ENCODE measurements at regions not wholly inside any gene's neighbourhood (a gene's known extent, or its start where the extent isn't known, plus 50 kb on each side); places are given as distances from the start of the nearest gene placed in this dataset.

GRCh38 chr10:130741901-130742855, 569.3 kb downstream of the TCERG1L start:
- no peaks in the 10 kb centered on the region for H3K27me3 Mint-ChIP-seq (ENCODE audit: low read depth)
- no peaks in the 10 kb centered on the region for H3K9me3 Mint-ChIP-seq
- no peak overlapping the region for H3K27ac Mint-ChIP-seq
- DNase-seq (ENCODE audit: low spot score), result no peak
- intact Hi-C loops (cut with micrococcal nuclease), result no loop called here
- no peaks in the 10 kb centered on the region for H3K4me1 Mint-ChIP-seq (ENCODE audit: low read depth)
- no peak overlapping the region for H3K4me3 Mint-ChIP-seq (ENCODE audit: low read depth)
- H3K36me3 Mint-ChIP-seq (ENCODE audit: low read depth), result no peaks in the 10 kb centered on the region

GRCh38 chr10:130742941-130743675, 568.4 kb downstream of the TCERG1L start:
- DNase-seq (ENCODE audit: low spot score), result no peak
- H3K9me3 Mint-ChIP-seq, result no peaks in the 10 kb centered on the region
- H3K27me3 Mint-ChIP-seq (ENCODE audit: low read depth), result no peaks in the 10 kb centered on the region
- no peaks in the 10 kb centered on the region for H3K4me1 Mint-ChIP-seq (ENCODE audit: low read depth)
- intact Hi-C loops (cut with micrococcal nuclease), result no loop called here
- no peak overlapping the region for H3K27ac Mint-ChIP-seq
- H3K4me3 Mint-ChIP-seq (ENCODE audit: low read depth), result no peak overlapping the region
- H3K36me3 Mint-ChIP-seq (ENCODE audit: low read depth), result no peaks in the 10 kb centered on the region

- no peak overlapping the region for H3K4me3 Mint-ChIP-seq (ENCODE audit: low read depth)
- intact Hi-C loops (cut with micrococcal nuclease), result no loop called here
- no peaks in the 10 kb centered on the region for H3K27me3 Mint-ChIP-seq (ENCODE audit: low read depth)
- no peaks in the 10 kb centered on the region for H3K4me1 Mint-ChIP-seq (ENCODE audit: low read depth)
- H3K27ac Mint-ChIP-seq, result no peak overlapping the region
- H3K9me3 Mint-ChIP-seq, result no peaks in the 10 kb centered on the region
- no peak for DNase-seq (ENCODE audit: low spot score)
- H3K36me3 Mint-ChIP-seq (ENCODE audit: low read depth), result no peaks in the 10 kb centered on the region
Measured at GRCh38 chr10:130743751-130744271, 567.7 kb downstream of the TCERG1L start.

- H3K4me3 Mint-ChIP-seq (ENCODE audit: low read depth), result no peak overlapping the region
- no peaks in the 10 kb centered on the region for H3K36me3 Mint-ChIP-seq (ENCODE audit: low read depth)
- no peak for DNase-seq (ENCODE audit: low spot score)
- H3K27ac Mint-ChIP-seq, result no peak overlapping the region
- H3K4me1 Mint-ChIP-seq (ENCODE audit: low read depth), result no peaks in the 10 kb centered on the region
- intact Hi-C loops (cut with micrococcal nuclease), result no loop called here
- H3K9me3 Mint-ChIP-seq, result no peaks in the 10 kb centered on the region
- H3K27me3 Mint-ChIP-seq (ENCODE audit: low read depth), result no peaks in the 10 kb centered on the region
Measured at GRCh38 chr10:130744631-130745030, 566.9 kb downstream of the TCERG1L start.

GRCh38 chr10:130745251-130745650, 566.3 kb downstream of the TCERG1L start:
- no peaks in the 10 kb centered on the region for H3K36me3 Mint-ChIP-seq (ENCODE audit: low read depth)
- DNase-seq (ENCODE audit: low spot score), result no peak
- H3K27ac Mint-ChIP-seq, result no peak overlapping the region
- intact Hi-C loops (cut with micrococcal nuclease), result no loop called here
- no peak overlapping the region for H3K4me3 Mint-ChIP-seq (ENCODE audit: low read depth)
- H3K4me1 Mint-ChIP-seq (ENCODE audit: low read depth), result no peaks in the 10 kb centered on the region
- H3K9me3 Mint-ChIP-seq, result no peaks in the 10 kb centered on the region
- H3K27me3 Mint-ChIP-seq (ENCODE audit: low read depth), result no peaks in the 10 kb centered on the region

GRCh38 chr10:130745821-130746220, 565.7 kb downstream of the TCERG1L start:
- Mint-ChIP-seq H3K4me3 (ENCODE audit: low read depth) (no peak overlapping the region), H3K4me1 (ENCODE audit: low read depth) (no peaks in the 10 kb centered on the region), H3K27ac (no peak overlapping the region), H3K9me3 (no peaks in the 10 kb centered on the region), H3K27me3 (ENCODE audit: low read depth) (no peaks in the 10 kb centered on the region), H3K36me3 (ENCODE audit: low read depth) (no peaks in the 10 kb centered on the region)
- no peak for DNase-seq (ENCODE audit: low spot score)
- intact Hi-C loops (cut with micrococcal nuclease), result no loop called here

GRCh38 chr10:130746311-130746710, 565.2 kb downstream of the TCERG1L start:
- intact Hi-C loops (cut with micrococcal nuclease), result no loop called here
- DNase-seq (ENCODE audit: low spot score), result no peak
- H3K36me3 Mint-ChIP-seq (ENCODE audit: low read depth), result no peaks in the 10 kb centered on the region
- no peaks in the 10 kb centered on the region for H3K27me3 Mint-ChIP-seq (ENCODE audit: low read depth)
- no peaks in the 10 kb centered on the region for H3K4me1 Mint-ChIP-seq (ENCODE audit: low read depth)
- no peaks in the 10 kb centered on the region for H3K9me3 Mint-ChIP-seq
- no peak overlapping the region for H3K4me3 Mint-ChIP-seq (ENCODE audit: low read depth)
- no peak overlapping the region for H3K27ac Mint-ChIP-seq

GRCh38 chr10:130747356-130747755, 564.2 kb downstream of the TCERG1L start:
- no peak for DNase-seq (ENCODE audit: low spot score)
- Mint-ChIP-seq H3K4me3 (ENCODE audit: low read depth) (no peak overlapping the region), H3K27ac (no peak overlapping the region), H3K36me3 (ENCODE audit: low read depth) (no peaks in the 10 kb centered on the region), H3K9me3 (no peaks in the 10 kb centered on the region), H3K27me3 (ENCODE audit: low read depth) (no peaks in the 10 kb centered on the region), H3K4me1 (ENCODE audit: low read depth) (no peaks in the 10 kb centered on the region)
- intact Hi-C loops (cut with micrococcal nuclease), result no loop called here

GRCh38 chr10:130747946-130748345, 563.6 kb downstream of the TCERG1L start:
- intact Hi-C loops (cut with micrococcal nuclease), result no loop called here
- H3K4me1 Mint-ChIP-seq (ENCODE audit: low read depth), result no peaks in the 10 kb centered on the region

GRCh38 chr10:130748409-130749057, 563.0 kb downstream of the TCERG1L start:
- Mint-ChIP-seq H3K27ac (no peak overlapping the region), H3K4me1 (ENCODE audit: low read depth) (no peaks in the 10 kb centered on the region), H3K4me3 (ENCODE audit: low read depth) (no peak overlapping the region), H3K36me3 (ENCODE audit: low read depth) (no peaks in the 10 kb centered on the region), H3K27me3 (ENCODE audit: low read depth) (no peaks in the 10 kb centered on the region), H3K9me3 (no peaks in the 10 kb centered on the region)
- intact Hi-C loops (cut with micrococcal nuclease), result no loop called here
- DNase-seq (ENCODE audit: low spot score), result no peak

More at GRCh38 chr10:130747946-130748345, 563.6 kb downstream of the TCERG1L start:
- H3K9me3 Mint-ChIP-seq, result no peaks in the 10 kb centered on the region
- no peak overlapping the region for H3K27ac Mint-ChIP-seq
- H3K27me3 Mint-ChIP-seq (ENCODE audit: low read depth), result no peaks in the 10 kb centered on the region
- H3K36me3 Mint-ChIP-seq (ENCODE audit: low read depth), result no peaks in the 10 kb centered on the region
- H3K4me3 Mint-ChIP-seq (ENCODE audit: low read depth), result no peak overlapping the region
- DNase-seq (ENCODE audit: low spot score), result no peak

- intact Hi-C loops (cut with micrococcal nuclease), result no loop called here
- Mint-ChIP-seq H3K36me3 (ENCODE audit: low read depth) (no peaks in the 10 kb centered on the region), H3K4me3 (ENCODE audit: low read depth) (no peak overlapping the region), H3K4me1 (ENCODE audit: low read depth) (no peaks in the 10 kb centered on the region), H3K27ac (no peak overlapping the region), H3K27me3 (ENCODE audit: low read depth) (no peaks in the 10 kb centered on the region), H3K9me3 (peaks cover 2% of the 10 kb centered on the region)
- DNase-seq (ENCODE audit: low spot score), result no peak
Measured at GRCh38 chr10:130749911-130750310, 561.6 kb downstream of the TCERG1L start.

GRCh38 chr10:130750441-130750840, 561.1 kb downstream of the TCERG1L start:
- no peaks in the 10 kb centered on the region for H3K27me3 Mint-ChIP-seq (ENCODE audit: low read depth)
- no peaks in the 10 kb centered on the region for H3K4me1 Mint-ChIP-seq (ENCODE audit: low read depth)
- no peak overlapping the region for H3K27ac Mint-ChIP-seq
- peaks cover 3% of the 10 kb centered on the region for H3K9me3 Mint-ChIP-seq
- H3K4me3 Mint-ChIP-seq (ENCODE audit: low read depth), result no peak overlapping the region
- intact Hi-C loops (cut with micrococcal nuclease), result no loop called here
- H3K36me3 Mint-ChIP-seq (ENCODE audit: low read depth), result no peaks in the 10 kb centered on the region
- no peak for DNase-seq (ENCODE audit: low spot score)
